ENCODE measurements at regions not wholly inside any gene's neighbourhood (a gene's known extent, or its start where the extent isn't known, plus 50 kb on each side); places are given as distances from the start of the nearest gene placed in this dataset.
"Not testable (repeated sequence)": the region's sequence is repeated elsewhere in the genome, so short reads cannot be mapped to it uniquely, and the experiment has no call there.

GRCh38 chr7:68030530-68030929 lies 1033.9 kb downstream of the TYW1 start:
- DNase-seq, result no peak

GRCh38 chr7:68031180-68031943 lies 1034.7 kb downstream of the TYW1 start:
- DNase-seq, result no peak

GRCh38 chr7:68038621-68039314 lies 1042.1 kb downstream of the TYW1 start:
- DNase-seq, result no peak

GRCh38 chr7:68041554-68041953 lies 1044.9 kb downstream of the TYW1 start:
- no peak for DNase-seq

GRCh38 chr7:68043546-68043945 lies 1046.9 kb downstream of the TYW1 start:
- no peak for DNase-seq

GRCh38 chr7:68050627-68051026 lies 1054.0 kb downstream of the TYW1 start:
- no peak for DNase-seq

- no peak for DNase-seq
Measured at GRCh38 chr7:68058014-68058413, 1061.4 kb downstream of the TYW1 start.

GRCh38 chr7:68063171-68063570 lies 1066.5 kb downstream of the TYW1 start:
- DNase-seq, result no peak

GRCh38 chr7:68065581-68065980 lies 1068.9 kb downstream of the TYW1 start:
- no peak for DNase-seq

GRCh38 chr7:68067845-68068244 lies 1071.2 kb downstream of the TYW1 start:
- DNase-seq, result no peak

- DNase-seq, result no peak
Measured at GRCh38 chr7:68070992-68071391, 1074.4 kb downstream of the TYW1 start.

GRCh38 chr7:68073701-68074100 lies 1077.1 kb downstream of the TYW1 start:
- no peak for DNase-seq

GRCh38 chr7:68074242-68074641 lies 1077.6 kb downstream of the TYW1 start:
- no peak for DNase-seq

- DNase-seq, result no peak
Measured at GRCh38 chr7:68078157-68078710, 1081.6 kb downstream of the TYW1 start.

GRCh38 chr7:68082066-68082960 lies 1085.7 kb downstream of the TYW1 start:
- not testable (repeated sequence) for DNase-seq

GRCh38 chr7:68082961-68083657 lies 1086.5 kb downstream of the TYW1 start:
- not testable (repeated sequence) for DNase-seq

- no peak for DNase-seq
Measured at GRCh38 chr7:68087401-68087800, 1090.8 kb downstream of the TYW1 start.

GRCh38 chr7:68088879-68089278 lies 1092.2 kb downstream of the TYW1 start:
- DNase-seq, result no peak

- not testable (repeated sequence) for DNase-seq
Measured at GRCh38 chr7:68090256-68090655, 1093.6 kb downstream of the TYW1 start.

GRCh38 chr7:68103319-68103718 lies 1106.7 kb downstream of the TYW1 start:
- DNase-seq, result no peak

- no peak for DNase-seq
Measured at GRCh38 chr7:68107261-68107660, 1110.6 kb downstream of the TYW1 start.

GRCh38 chr7:68107968-68108367 lies 1111.3 kb downstream of the TYW1 start:
- DNase-seq, result no peak
